H9 (cell line): ENCODE measurements at regions not wholly inside any gene's neighbourhood (a gene's known extent, or its start where the extent isn't known, plus 50 kb on each side); places are given as distances from the start of the nearest gene placed in this dataset.

ENCODE experiments used
- DNase-seq: peaks from one replicate; pipeline ENCODE4 v3.0.0-alpha.2; 2017
- H2AFZ ChIP-seq: one replicate; pipeline ENCODE4 v1.6.1; 2013; ENCODE audit warnings: mild to moderate bottlenecking, low read length, control low read depth, moderate library complexity
- H2AK5ac ChIP-seq: 2 replicates; pipeline ENCODE4 v1.6.1; 2013; ENCODE audit warnings: low read length, control low read depth, mixed read lengths; ENCODE audit not compliant: insufficient read length
- H2BK120ac ChIP-seq: one replicate; pipeline ENCODE4 v1.6.1; 2013; ENCODE audit warnings: low read depth, mild to moderate bottlenecking, low read length, control low read depth, inconsistent platforms; ENCODE audit not compliant: poor library complexity, severe bottlenecking
- H2BK12ac ChIP-seq: 2 replicates; pipeline ENCODE4 v1.6.1; 2013; ENCODE audit warnings: low read length, control low read depth, mixed read lengths, low read depth; ENCODE audit not compliant: insufficient read length
- H2BK15ac ChIP-seq: 2 replicates; pipeline ENCODE4 v1.6.1; 2013; ENCODE audit warnings: low read depth, low read length, control low read depth
- H2BK20ac ChIP-seq: one replicate; pipeline ENCODE4 v1.6.1; 2013; ENCODE audit warnings: low read depth, mild to moderate bottlenecking, low read length, control low read depth, inconsistent platforms; ENCODE audit not compliant: poor library complexity, severe bottlenecking
- H2BK5ac ChIP-seq: 2 replicates; pipeline ENCODE4 v1.6.1; 2013; ENCODE audit warnings: low read length, control low read depth, mixed read lengths; ENCODE audit not compliant: insufficient read length
- H3K14ac ChIP-seq: 2 replicates; pipeline ENCODE4 v1.6.1; 2013; ENCODE audit warnings: low read length, control low read depth; ENCODE audit not compliant: insufficient read depth
- H3K18ac ChIP-seq: 2 replicates; pipeline ENCODE4 v1.6.1; 2013; ENCODE audit warnings: low read depth, mild to moderate bottlenecking, mixed read lengths, low read length, control low read depth; ENCODE audit not compliant: insufficient read length
- H3K23ac ChIP-seq: 2 replicates; pipeline ENCODE4 v1.6.1; 2013; ENCODE audit warnings: low read length, control low read depth, mixed read lengths, low read depth; ENCODE audit not compliant: insufficient read length
- H3K23me2 ChIP-seq: 2 replicates; pipeline ENCODE4 v1.6.1; 2013; ENCODE audit warnings: low read depth, mild to moderate bottlenecking, mixed read lengths, low read length, control low read depth; ENCODE audit not compliant: insufficient read length, poor library complexity, severe bottlenecking
- H3K27ac ChIP-seq: 2 replicates; pipeline ENCODE4 v1.5.1; 2013; ENCODE audit warnings: low read length, control low read depth, mixed read lengths, low read depth; ENCODE audit not compliant: insufficient read length
- H3K27me3 ChIP-seq: 2 replicates; pipeline ENCODE4 v1.6.1; 2013; ENCODE audit warnings: low read length, control low read depth, inconsistent platforms; ENCODE audit not compliant: insufficient read depth
- H3K4ac ChIP-seq: 2 replicates; pipeline ENCODE4 v1.6.1; 2013; ENCODE audit warnings: low read depth, mild to moderate bottlenecking, control low read depth, inconsistent platforms, low read length, moderate library complexity
- H3K4me1 ChIP-seq: 2 replicates; pipeline ENCODE4 v1.6.1; 2013; ENCODE audit warnings: low read length, control low read depth, inconsistent platforms; ENCODE audit not compliant: insufficient read depth
- H3K4me2 ChIP-seq: 2 replicates; pipeline ENCODE4 v1.6.1; 2013; ENCODE audit warnings: low read length, control low read depth, mixed read lengths; ENCODE audit not compliant: insufficient read length, insufficient read depth
- H3K56ac ChIP-seq: 2 replicates; pipeline ENCODE4 v1.6.1; 2013; ENCODE audit warnings: low read depth, mild to moderate bottlenecking, mixed read lengths, low read length, control low read depth; ENCODE audit not compliant: insufficient read length
- H3K79me1 ChIP-seq: 2 replicates; pipeline ENCODE4 v1.6.1; 2013; ENCODE audit warnings: low read depth, mild to moderate bottlenecking, moderate library complexity, low read length, control low read depth, inconsistent platforms; ENCODE audit not compliant: insufficient read depth, poor library complexity, severe bottlenecking
- H3K79me2 ChIP-seq: 2 replicates; pipeline ENCODE4 v1.6.1; 2013; ENCODE audit warnings: low read length, control low read depth, inconsistent platforms; ENCODE audit not compliant: insufficient read depth
- H3K9ac ChIP-seq: 2 replicates; pipeline ENCODE4 v1.6.1; 2013; ENCODE audit warnings: low read length, control low read depth, mixed read lengths; ENCODE audit not compliant: insufficient read length; ENCODE audit errors: extremely low read depth
- H3K9me3 ChIP-seq: one replicate; pipeline ENCODE4 v1.6.1; 2013; ENCODE audit warnings: low read depth, low read length, inconsistent platforms; ENCODE audit not compliant: control insufficient read depth
- H3T11ph ChIP-seq: one replicate; pipeline ENCODE4 v1.6.1; 2013; ENCODE audit warnings: mild to moderate bottlenecking, low read length, control low read depth, inconsistent platforms
- H4K20me1 ChIP-seq: one replicate; pipeline ENCODE4 v1.6.1; 2013; ENCODE audit not compliant: control insufficient read depth, insufficient read length, insufficient read depth
- H4K5ac ChIP-seq: 2 replicates; pipeline ENCODE4 v1.6.1; 2013; ENCODE audit warnings: low read depth, mild to moderate bottlenecking, mixed read lengths, low read length, control low read depth; ENCODE audit not compliant: insufficient read length
- H4K8ac ChIP-seq: replicated peaks from 2 replicates; pipeline ENCODE4 v1.6.1; 2013; ENCODE audit warnings: low read length, control low read depth, mixed read lengths, low read depth; ENCODE audit not compliant: insufficient read length
- H4K91ac ChIP-seq: 2 replicates; pipeline ENCODE4 v1.6.1; 2013; ENCODE audit warnings: low read depth, mild to moderate bottlenecking, moderate library complexity, mixed read lengths, low read length, control low read depth; ENCODE audit not compliant: insufficient read length
- H3K27ac Mint-ChIP-seq, 3 experiments: 2 replicates in 2 of 3; 3 replicates in 1 of 3; pipeline ENCODE4 v1.8.0; 2020 to 2021; ENCODE audit warnings: mixed read lengths in 3 of 3, mild to moderate bottlenecking in 1 of 3, moderate library complexity in 1 of 3
- H3K27me3 Mint-ChIP-seq: 2 replicates; pipeline ENCODE4 v1.8.0; 2021; ENCODE audit warnings: low read depth, mild to moderate bottlenecking, moderate library complexity, mixed read lengths
- H3K36me3 Mint-ChIP-seq, 3 experiments: 2 replicates in 2 of 3; 3 replicates in 1 of 3; pipeline ENCODE4 v1.8.0; 2020 to 2021; ENCODE audit warnings: low read depth in 3 of 3, mixed read lengths in 3 of 3; ENCODE audit not compliant: insufficient read depth in 1 of 3
- H3K4me1 Mint-ChIP-seq, 2 experiments: 2 replicates each; pipeline ENCODE4 v1.8.0; 2020; ENCODE audit warnings: mixed read lengths in 2 of 2
- H3K4me3 Mint-ChIP-seq, 2 experiments: 2 replicates in 1 of 2; 3 replicates in 1 of 2; pipeline ENCODE4 v1.8.0; 2020 to 2021; ENCODE audit warnings: mild to moderate bottlenecking in 2 of 2, mixed read lengths in 2 of 2, moderate library complexity in 1 of 2
- H3K9me3 Mint-ChIP-seq, 2 experiments: 2 replicates in 1 of 2; 3 replicates in 1 of 2; pipeline ENCODE4 v1.8.0; 2020; ENCODE audit warnings: mild to moderate bottlenecking in 2 of 2, mixed read lengths in 2 of 2, moderate library complexity in 1 of 2
- CTCF ChIP-seq: fragments of 200-600 bp; sonication (generic); conservative IDR thresholded peaks from 3 replicates; pipeline ENCODE4 v1.8.0; 2021; ENCODE audit warnings: antibody characterized with exemption, mild to moderate bottlenecking
- WGBS: extraction: QIAGEN DNeasy Blood & Tissue Kit; methylation state at CpG from one replicate; pipeline ENCODE4 v1.1.7; 2013; ENCODE audit warnings: missing lambda C conversion rate, low lambda C conversion rate, mixed read lengths; ENCODE audit not compliant: insufficient read length; ENCODE audit errors: extremely low coverage; 5-methylcytosine and 5-hydroxymethylcytosine counted together

GRCh38 chr10:9035355-9035754 is 980.9 kb downstream of the GATA3 start:
- Histone ChIP-seq H3K79me2 (no peaks in the 10 kb centered on the region), H3K79me1 (no peaks in the 10 kb centered on the region), H3K14ac (no peak overlapping the region), H2BK120ac (no peak overlapping the region), H2BK20ac (no peak overlapping the region), H3K4ac (no peak overlapping the region), H3K4me1 (no peaks in the 10 kb centered on the region), H4K8ac (no peak overlapping the region), H3K18ac (no peak overlapping the region), H3K27me3 (no peaks in the 10 kb centered on the region), H3K23me2 (no peaks in the 10 kb centered on the region), H3K4me2 (no peak overlapping the region), H2BK15ac (no peak overlapping the region), H3T11ph (no peak overlapping the region), H4K5ac (no peak overlapping the region), H3K56ac (no peak overlapping the region), H3K27ac (no peak overlapping the region), H3K23ac (no peak overlapping the region), H3K9me3 (no peaks in the 10 kb centered on the region), H4K91ac (no peak overlapping the region), H2BK5ac (no peak overlapping the region), H2AFZ (no peak overlapping the region), H4K20me1 (no peaks in the 10 kb centered on the region), H2BK12ac (no peak overlapping the region), H2AK5ac (no peak overlapping the region), H3K9ac (no peak overlapping the region)
- no CpG with 5 or more reads among the region's 1 CpG for WGBS
- H3K27me3 Mint-ChIP-seq, result peaks cover 6% of the 10 kb centered on the region; the same call in 1 of the 2 replicates
- H3K4me3 Mint-ChIP-seq, result no peak overlapping the region
- no peaks in the 10 kb centered on the region for H3K36me3 Mint-ChIP-seq
- no peak for DNase-seq
- H3K4me1 Mint-ChIP-seq, result no peaks in the 10 kb centered on the region
- no peak for TF ChIP-seq CTCF
- no peak overlapping the region; a peak in 1 of 7 replicates for H3K27ac Mint-ChIP-seq
- H3K9me3 Mint-ChIP-seq, result peaks cover 0 to 5% of the 10 kb centered on the region in 2 experiments; a peak in 2 of 5 replicates
